HG03520 (cell line): ENCODE measurements at regions not wholly inside any gene's neighbourhood (a gene's known extent, or its start where the extent isn't known, plus 50 kb on each side); places are given as distances from the start of the nearest gene placed in this dataset.

Source experiments
- ATAC-seq: cut with Tn5 transposase; IDR thresholded peaks from one replicate; pipeline ENCODE4 v1.9.1; 2021; ENCODE audit warnings: mild to moderate bottlenecking, moderate library complexity; ENCODE audit not compliant: unreplicated experiment

- no peak for ATAC-seq
Observed at GRCh38 chr5:6831678-6832671, 118.7 kb downstream of the TENT4A start.

GRCh38 chr5:6832994-6833393 lies 119.8 kb downstream of the TENT4A start:
- no peak for ATAC-seq

GRCh38 chr5:6833406-6833805 lies 120.2 kb downstream of the TENT4A start:
- no peak for ATAC-seq

GRCh38 chr5:6837095-6837494 lies 123.9 kb downstream of the TENT4A start:
- no peak for ATAC-seq

- no peak for ATAC-seq
Observed at GRCh38 chr5:6837519-6838110, 124.4 kb downstream of the TENT4A start.

- no peak for ATAC-seq
Observed at GRCh38 chr5:6838736-6839135, 125.5 kb downstream of the TENT4A start.

GRCh38 chr5:6840136-6840793 lies 127.0 kb downstream of the TENT4A start:
- no peak for ATAC-seq

- ATAC-seq, result no peak
Observed at GRCh38 chr5:6843335-6843734, 130.1 kb downstream of the TENT4A start.

- ATAC-seq, result no peak
Observed at GRCh38 chr5:6843821-6844220, 130.6 kb downstream of the TENT4A start.

GRCh38 chr5:6845856-6846255 lies 132.6 kb downstream of the TENT4A start:
- ATAC-seq, result no peak

GRCh38 chr5:6847870-6848269 lies 134.6 kb downstream of the TENT4A start:
- no peak for ATAC-seq

- ATAC-seq, result no peak
Observed at GRCh38 chr5:6849316-6850105, 136.3 kb downstream of the TENT4A start.

GRCh38 chr5:6850106-6850432 lies 136.8 kb downstream of the TENT4A start:
- no peak for ATAC-seq

GRCh38 chr5:6856653-6857052 lies 143.4 kb downstream of the TENT4A start:
- ATAC-seq, result no peak

GRCh38 chr5:6858419-6858818 lies 145.2 kb downstream of the TENT4A start:
- ATAC-seq, result no peak

- no peak for ATAC-seq
Observed at GRCh38 chr5:6859023-6859422, 145.8 kb downstream of the TENT4A start.

GRCh38 chr5:6859951-6860638 lies 146.9 kb downstream of the TENT4A start:
- ATAC-seq, result no peak

GRCh38 chr5:6861036-6861435 lies 147.8 kb downstream of the TENT4A start:
- no peak for ATAC-seq

GRCh38 chr5:6861667-6862066 lies 148.4 kb downstream of the TENT4A start:
- no peak for ATAC-seq

GRCh38 chr5:6862306-6862705 lies 149.1 kb downstream of the TENT4A start:
- ATAC-seq, result no peak
